ELF-1 (cell line): ENCODE measurements at regions not wholly inside any gene's neighbourhood (a gene's known extent, or its start where the extent isn't known, plus 50 kb on each side); places are given as distances from the start of the nearest gene placed in this dataset.

Experiments used
- DNase-seq: peaks from one replicate; pipeline ENCODE4 v3.0.0-alpha.2; 2016; ENCODE audit warnings: low read depth, low spot score

DNA sequence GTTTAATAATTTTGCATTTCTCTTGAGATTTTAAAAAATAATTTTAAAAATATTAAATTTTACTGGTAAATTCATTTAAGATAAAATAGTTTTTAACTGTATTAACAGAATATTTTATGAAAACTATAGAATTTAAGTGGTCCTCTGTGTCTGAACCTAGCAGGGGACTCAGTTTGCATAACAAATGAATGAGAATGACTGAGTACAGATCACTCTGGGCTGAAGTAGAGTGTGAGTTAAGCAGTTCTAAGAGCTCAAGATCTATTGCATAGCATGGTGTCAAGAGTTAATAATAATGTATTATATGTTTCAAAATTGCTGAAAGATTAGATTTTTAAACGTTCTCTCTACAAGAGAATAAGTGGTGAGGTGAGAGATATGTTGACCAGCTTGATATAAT, 348.3 kb upstream of the SLITRK1 start:
- no peak for DNase-seq

DNA sequence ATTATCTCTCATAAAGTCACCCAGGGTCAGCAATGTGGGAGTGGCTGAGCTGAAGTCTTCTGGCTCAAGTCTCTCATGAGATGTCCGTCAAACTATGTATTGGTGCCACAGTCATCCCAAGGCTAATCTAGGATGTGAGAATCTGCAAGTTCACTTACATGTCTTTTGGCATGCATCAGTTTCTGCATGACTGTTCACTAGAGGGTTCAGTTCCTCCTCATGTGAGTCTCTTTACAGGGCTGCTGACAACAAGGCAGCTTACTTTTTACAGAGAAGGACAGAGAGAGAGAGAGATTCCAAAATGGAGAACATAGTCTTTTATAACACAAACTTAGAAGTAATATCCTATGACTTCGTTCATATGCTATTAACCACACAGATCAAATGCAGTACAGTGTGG, 328.8 kb upstream of the SLITRK1 start:
- DNase-seq, result no peak

DNA sequence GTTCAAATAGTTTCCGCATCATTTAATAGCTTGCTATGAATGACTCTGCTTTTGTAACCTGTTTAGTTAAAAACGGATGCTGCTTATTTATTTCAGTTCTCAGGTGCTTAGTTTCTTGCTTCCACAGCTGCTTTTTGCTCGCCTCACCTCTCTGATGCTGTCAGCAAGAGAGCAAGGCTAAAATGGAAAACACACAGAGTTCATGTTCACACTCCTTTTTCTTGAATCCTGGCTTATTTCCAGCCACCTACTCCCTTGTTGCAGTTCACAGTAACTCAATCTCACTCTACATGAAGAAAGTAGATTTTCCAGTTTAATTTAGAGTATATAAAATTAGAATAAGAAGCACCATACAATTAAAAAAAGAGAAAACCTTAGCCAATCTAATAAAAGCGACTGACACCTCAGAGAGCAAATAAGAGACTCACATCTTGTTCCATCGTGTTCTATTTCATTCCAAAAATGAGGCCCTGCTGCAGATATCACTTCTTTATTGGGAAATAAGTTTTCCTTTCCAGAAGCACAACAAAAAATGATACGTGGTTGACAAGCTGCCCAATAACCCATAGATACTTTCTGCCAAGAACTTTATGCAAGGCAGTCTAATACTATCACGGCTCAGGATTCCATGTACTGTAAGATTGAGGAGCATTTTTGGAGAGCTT, 326.1 kb upstream of the SLITRK1 start:
- DNase-seq, result no peak

DNA sequence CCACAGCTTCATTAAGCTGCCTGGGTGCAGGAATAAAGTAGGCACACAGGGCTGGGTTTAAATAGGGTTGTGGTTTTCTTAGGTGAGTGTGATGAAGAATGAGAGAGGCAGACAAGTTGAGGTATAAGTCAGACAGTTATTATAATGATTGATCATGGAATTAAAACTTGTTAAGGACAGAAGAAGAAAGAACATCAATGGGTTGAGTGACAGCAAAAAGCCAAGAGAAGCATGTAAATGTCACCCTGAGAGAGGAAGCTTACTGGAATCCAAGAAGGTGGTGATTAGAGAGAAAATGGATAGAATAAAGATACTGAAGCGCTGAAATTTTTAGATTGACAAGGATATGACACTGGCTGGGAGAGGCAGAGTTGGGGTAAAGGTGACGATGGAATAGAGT, 325.2 kb upstream of the SLITRK1 start:
- DNase-seq, result no peak

DNA sequence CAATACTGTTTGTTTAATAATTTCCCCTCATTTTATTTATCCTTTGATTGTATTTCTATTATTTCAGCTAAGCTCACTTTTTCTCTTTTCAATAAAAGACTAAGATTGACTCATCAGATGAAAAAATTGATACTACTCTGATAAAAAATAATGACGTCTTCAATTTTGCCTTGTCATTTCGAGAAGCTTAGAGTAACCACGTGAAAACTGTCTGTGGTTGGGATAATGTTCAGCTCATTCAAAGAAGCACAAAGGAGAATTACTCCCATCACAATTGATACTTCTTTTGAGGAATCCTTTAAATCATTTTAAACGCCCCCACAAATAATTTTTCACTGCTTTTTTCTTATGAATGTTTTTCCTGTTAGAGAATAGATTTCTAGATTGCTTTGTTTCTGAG, 318.7 kb upstream of the SLITRK1 start:
- DNase-seq, result no peak

DNA sequence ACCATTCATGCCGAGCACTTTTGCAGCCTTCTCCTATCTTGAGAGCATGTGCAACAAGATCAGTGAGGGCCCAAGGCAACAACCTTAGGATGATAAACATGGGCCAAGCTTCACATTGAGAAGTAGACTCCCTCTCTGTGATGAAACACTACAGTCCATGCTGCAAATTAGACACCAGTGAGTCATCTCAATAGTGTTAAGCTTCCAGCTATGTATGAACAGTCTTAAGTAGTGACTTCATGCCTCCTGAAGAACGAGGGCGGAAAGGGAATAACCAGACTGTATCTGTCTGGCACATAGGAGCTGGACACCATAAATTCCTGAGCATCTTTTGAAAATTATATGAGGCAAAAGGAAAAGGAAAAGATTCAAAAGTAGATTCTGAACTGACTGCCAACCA, 309.9 kb upstream of the SLITRK1 start:
- DNase-seq, result peak; percentile 1

DNA sequence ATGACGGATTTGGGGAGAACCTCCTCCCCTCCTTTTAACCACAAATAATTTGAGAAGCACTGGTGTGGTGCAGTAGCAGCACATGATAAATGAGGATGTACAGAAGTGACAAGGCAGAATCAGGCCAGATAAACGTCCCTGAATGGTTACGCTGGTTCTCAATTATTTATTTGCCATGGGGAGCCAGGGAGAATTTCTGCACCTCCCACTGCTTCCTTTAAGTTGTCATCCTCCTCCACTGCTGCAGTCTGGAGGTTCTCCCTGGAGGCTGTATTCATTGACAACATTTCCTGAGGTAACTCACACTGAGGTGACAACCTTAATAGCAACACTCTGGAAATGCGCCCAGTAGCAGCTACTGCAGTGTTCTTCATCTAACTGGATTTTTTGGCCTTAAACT, 308.9 kb upstream of the SLITRK1 start:
- peak; percentile 13 for DNase-seq

DNA sequence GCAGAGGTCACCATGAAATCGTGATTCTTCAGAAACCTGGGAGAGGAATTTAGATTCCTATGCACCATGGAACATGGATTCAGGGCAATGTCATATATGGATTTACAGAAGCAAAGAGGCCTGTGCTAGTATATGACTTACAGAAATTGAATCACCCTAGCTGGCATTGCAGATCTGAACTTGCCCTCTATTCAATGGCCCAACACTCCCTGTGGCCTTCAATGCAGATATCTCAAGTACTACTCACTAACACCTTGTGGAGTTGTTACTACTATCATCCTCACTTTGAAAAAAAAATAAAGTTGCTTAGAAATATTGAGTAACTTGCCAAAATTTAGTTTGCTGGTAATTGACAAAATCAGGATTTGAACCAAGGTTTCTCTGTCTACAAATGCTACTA, 305.4 kb upstream of the SLITRK1 start:
- no peak for DNase-seq

DNA sequence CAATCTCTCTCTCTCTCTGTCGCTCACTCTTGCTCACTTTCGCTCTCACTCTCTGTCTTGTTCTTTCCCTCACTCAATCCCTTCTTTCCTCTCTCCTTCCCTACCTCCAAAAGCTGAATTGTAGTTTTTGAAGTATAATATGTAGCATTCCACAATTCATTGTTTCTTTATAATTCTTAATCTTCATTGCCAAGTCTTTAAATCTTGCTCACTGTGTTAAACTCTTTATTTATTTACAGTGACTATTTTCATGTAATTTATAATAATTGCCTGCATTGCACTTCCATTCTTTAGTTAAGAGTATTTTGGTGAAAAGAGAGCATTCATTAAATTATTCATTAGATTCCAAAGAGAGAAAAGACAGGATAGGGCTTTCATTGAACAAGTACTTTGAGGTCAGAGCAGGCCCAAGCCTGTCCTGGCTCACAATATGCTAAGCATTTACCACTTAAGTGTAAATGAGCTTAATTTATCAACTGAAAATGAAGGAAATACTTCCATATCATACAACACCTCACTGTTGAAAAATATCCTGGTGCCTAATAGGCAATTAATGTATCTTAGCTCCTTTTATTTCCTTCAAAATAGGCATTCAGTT, 257.4 kb upstream of the SLITRK1 start:
- no peak for DNase-seq

DNA sequence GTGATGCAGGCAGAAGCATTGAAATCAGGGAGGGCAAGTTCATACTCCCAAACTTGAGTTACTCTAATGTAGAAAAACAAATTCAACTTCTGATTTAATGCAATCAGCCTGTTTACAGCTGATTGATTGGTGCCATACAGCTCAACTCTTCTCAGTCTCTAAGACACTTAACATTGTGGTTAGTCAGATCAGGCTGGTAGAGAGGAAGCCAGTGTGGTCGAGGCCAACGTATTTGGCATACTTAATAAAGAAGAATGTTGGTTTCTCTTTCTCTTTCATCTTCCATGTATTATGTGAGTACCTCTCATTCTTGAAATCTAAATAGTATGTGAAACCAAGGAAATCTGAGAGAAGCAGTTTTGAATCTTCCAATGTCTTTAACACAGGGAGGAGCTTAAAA, 255.0 kb upstream of the SLITRK1 start:
- DNase-seq, result no peak

DNA sequence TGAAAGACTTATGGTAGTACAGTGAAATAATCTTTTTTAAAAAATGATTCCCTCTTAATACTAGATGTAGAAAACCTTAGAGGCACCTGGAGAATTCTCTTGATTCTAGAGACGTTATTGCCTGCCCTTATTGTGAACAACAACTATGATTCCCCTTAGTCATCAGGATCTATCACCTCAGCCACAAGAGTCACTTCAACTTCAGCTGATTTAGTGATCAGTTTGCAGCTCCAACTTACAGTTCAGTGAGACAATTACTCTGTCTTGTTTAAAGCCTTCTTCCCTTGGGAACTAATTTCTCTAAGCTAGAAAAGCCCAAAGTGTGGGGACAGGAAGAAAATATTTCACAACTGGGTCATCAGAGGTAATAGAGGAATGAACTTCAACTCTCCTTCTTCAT, 254.3 kb upstream of the SLITRK1 start:
- no peak for DNase-seq

DNA sequence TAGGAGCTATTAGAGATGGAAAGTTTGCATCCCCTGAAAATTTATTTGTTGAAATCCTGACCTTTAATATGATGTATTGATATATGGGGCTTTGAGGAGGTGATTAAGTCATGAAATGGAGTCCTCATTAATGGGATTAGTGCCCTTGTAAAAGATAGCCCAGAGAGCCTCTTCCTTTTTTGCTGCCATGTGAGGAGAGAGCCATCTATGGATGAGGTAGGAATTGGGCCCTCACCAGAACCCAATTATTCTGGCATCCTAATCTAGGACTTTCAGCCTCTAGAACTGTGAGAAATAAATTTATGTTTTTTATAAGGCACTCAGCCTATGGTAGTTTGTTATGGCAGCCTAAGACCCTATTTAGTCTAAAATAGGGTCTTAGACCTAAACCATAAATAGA, 250.2 kb upstream of the SLITRK1 start:
- no peak for DNase-seq

DNA sequence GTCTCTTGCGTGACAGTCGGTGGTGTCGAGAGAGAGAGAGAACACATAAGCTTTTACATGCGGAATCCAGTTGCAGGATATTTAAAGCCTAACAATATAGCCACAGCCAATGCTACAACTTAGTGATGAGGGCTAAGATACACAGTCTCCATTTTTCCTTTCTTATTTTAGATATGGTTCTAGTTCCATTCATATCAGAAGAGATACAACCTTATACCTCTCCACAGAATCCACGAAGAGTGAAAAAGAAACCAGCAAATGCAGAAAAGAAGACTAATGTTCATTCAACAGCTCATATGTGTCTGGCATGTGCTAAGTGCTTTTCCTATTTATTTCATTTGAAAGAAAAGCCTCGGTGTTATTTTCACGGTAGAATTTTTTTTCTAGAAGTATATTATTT, 249.0 kb upstream of the SLITRK1 start:
- DNase-seq, result no peak

DNA sequence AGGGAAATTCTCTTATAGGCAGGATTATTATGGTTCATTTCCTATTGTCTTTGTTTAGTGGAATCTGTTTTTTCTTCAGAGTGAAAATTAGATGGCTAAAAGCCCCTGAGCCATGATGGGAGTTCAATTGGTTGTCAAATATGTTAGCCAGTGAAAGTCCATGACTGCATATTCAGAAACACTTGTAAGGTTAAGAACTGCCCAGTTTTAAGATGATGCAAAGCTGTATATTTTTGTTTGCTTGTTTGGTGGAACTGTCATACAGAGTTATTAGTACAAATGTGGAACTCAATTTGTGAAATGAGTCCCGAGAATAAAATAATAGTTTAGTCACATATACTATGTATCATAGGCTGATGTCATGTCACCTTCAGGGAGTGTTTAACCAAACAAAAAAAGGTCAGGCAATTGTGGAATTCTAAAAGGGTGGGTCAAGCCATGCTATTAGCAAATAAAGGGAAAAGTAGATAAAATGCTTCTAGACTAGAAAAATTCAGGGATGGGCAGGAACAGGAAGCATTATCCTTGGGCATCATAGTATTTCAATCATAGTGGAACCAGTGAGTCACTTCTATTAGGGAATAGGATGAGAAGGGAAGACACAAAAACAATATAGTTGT, 248.3 kb upstream of the SLITRK1 start:
- DNase-seq, result no peak

DNA sequence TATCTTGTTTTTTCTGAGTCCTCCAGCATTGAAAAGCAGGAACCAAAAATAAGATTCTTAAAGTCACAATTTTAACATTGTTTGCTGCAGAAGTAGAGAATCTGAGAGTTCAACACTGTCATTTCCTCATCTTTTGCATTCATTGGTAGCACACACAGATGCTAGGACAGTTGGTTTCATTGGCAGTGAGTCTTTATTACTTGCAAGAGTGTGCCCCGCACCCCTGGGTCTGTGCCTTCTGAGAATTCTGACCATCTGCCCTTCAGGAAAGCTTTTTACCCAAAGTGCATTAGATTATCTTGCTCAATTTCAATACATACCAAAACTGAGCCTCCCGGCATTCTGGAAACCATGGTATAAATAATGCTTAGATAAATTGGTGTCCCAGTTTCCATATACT, 247.7 kb upstream of the SLITRK1 start:
- DNase-seq, result no peak

DNA sequence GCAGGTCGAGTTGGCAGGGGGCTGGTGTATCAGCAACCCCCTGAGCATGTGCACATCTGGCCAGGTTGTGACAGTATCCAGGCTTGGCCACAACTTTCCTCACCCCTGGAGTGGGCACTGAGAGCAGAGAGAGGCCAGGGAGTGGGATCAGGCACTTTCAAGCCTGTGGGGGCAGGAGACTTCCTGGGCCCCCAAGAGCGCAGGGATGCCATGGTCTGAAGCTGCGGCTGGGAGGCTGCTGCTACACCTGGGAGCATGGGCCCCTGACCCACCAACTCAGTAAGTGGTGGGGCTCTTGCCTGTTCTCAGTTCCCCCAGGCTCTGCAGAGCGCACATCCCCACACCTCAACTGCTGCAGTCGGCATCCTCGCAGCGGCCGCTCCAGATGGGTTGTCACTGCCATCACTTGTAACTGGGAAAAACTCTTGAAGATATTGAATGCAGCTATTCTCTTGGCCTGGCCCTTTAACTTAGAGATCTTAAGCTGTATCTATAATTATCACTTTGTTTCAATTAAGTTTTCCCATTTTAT, 245.4 kb upstream of the SLITRK1 start:
- no peak for DNase-seq

DNA sequence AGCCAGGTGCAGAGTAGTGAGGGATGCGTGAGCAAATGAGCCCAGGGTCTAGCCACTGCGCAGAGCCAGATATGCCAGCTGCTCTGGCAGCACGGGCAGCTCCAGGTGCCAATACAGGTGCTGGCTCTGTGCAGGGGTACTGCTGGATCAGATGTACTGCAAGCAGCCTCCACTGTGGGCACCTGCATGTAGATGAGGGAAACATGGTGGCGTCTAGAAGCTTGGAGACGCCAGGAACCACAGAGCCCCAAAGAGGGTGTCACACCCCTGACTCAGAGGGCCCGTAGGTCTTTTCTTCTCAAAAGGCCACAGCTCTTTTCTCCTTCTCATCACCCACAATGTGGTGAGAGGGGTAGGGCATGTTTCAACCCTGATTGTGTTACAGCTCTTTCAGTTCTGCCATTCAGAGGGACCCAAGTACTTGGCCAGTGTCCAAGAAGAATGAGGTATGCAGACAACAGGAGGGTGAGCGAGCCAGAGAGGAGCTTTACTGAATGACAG, 244.4 kb upstream of the SLITRK1 start:
- DNase-seq, result no peak

DNA sequence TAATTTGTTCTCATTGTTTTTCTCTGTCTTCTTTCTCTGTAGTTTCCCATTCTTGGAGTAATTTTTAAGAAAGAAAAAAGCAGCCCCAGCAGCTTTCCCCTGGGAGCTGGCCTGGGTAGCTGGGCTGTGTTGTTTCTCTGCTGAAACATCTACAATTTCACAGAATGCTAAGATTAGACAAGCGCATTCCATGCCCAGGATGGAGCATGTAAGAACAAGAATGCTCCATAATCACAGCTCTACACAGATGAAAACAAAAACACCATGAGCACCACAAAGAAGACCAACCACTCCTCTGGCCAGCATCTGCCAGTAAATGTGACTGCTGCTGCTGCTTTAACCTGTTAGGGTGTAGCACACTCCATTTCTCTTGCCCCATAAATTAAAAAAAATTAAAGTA, 239.2 kb upstream of the SLITRK1 start:
- no peak for DNase-seq

DNA sequence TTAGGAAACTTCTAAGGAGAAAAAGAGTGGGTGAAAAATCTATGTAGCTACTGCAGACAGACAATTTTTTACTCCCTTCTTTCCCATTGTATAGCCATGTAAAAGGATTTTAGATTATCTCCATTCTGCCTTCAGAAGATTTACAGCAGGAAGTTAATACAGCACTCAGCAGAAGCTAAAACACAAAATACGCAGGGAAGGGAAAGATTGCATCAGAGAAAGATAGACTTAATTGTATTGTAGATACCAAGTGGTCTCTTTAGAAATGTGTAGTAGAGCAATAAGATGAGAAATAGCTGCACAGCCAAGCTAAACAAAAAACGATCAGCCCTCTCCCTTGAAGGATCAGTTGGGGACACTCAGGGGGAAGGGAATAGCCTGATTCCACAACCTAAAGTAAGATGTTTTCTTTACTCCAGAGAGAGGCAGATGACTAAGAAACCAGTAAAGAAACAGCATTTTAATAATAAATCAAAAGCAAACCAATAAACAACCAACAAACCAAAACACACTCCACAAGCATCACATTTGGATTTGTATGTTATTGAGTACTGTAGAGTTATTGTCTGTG, 236.7 kb upstream of the SLITRK1 start:
- no peak for DNase-seq

DNA sequence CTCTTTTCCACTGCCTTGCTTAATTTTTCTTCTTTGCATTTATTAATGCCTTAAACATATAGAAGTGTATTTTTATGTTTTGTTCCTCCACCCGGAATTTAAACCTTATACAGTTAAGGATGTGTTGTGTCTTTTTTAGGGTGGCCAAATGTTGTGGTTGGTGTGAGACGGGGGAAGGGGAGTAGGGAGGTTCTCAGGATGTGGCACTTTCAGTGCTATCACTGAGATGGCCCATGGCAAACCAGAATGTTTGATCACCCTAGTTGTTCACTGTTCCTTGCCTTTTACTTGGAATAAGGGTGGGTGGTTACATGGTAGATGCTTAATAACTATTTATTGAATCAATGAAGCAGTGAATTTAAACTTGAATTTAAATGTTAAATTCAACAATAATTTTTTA, 216.0 kb upstream of the SLITRK1 start:
- DNase-seq, result no peak

DNA sequence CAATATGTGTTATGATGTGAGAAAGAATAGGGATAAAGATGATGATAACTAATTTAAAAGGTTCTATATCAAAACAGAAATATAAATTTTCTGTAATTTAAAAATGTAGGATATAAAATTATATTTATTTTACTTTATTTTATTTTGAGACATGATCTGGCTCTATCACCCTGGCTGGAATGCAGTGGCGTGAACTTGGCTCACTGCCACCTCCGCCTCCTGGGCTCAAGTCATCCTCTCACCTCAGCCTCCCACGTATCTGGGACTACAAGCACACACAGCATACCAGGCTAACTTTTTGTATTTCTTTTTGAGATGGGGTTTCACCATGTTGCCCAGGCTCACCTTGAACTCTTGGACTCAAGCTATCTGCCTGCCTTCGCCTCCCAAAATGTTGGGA, 214.9 kb upstream of the SLITRK1 start:
- no peak for DNase-seq

DNA sequence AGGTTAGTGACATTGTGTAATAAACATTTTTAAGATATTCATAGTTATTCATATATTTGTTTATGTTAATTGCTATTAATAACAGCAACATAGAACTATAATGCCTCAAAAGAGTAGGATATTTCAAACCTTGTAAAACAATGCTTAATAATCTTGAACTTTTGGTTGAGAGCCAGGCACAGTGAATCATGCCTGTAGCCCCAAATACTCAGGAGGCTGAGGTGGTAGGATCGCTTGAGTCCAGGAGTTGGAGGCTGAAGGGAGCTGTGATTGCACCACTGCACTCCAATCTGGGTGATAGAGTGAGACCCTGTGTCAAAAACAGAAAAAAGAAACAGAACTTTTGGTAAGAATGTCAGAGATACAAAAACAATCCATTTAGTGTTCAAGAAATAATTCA, 213.9 kb upstream of the SLITRK1 start:
- no peak for DNase-seq

DNA sequence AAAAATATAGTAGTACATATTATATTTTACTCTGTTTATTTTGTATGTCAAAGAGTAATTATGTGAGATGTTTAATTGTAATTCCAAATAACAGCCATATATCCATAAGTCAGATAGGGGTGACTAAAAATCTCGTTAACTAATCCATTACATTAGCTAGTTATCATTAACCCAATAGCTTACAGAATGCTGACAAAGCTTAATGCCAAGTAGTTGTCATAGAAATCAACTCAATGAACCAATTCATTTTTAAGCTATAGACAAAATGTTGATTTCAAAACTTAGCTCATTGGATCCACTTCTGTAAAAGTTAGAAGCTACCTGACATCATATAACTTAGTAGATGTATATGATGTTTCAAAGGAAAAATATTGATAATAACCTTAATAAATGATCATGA, 206.7 kb upstream of the SLITRK1 start:
- DNase-seq, result no peak
